Astrocyte (in vitro differentiated cells and primary cell): ENCODE measurements at regions not wholly inside any gene's neighbourhood (a gene's known extent, or its start where the extent isn't known, plus 50 kb on each side); places are given as distances from the start of the nearest gene placed in this dataset.

Experiments used
- DNase-seq: peaks from one replicate; pipeline ENCODE4 v3.0.0-alpha.2; 2010; ENCODE audit warnings: low read depth
- FAIRE-seq: peaks from 2 replicates; lab custom pipeline; 2011; peaks lifted over from hg19 to GRCh38; lab: Jason Lieb, UNC
- H2AFZ ChIP-seq: 2 replicates; pipeline ENCODE4 v1.6.0; 2012; ENCODE audit warnings: low read depth, low read length, inconsistent platforms
- H3K27ac ChIP-seq: 2 replicates; pipeline ENCODE4 v1.5.1; 2011; ENCODE audit warnings: low read depth, low read length, inconsistent platforms
- H3K27me3 ChIP-seq: 2 replicates; pipeline ENCODE4 v1.6.0; 2011; ENCODE audit warnings: low read length, inconsistent platforms; ENCODE audit not compliant: insufficient read depth
- H3K36me3 ChIP-seq: 2 replicates; pipeline ENCODE4 v1.5.1; 2011; ENCODE audit warnings: low read length, inconsistent platforms; ENCODE audit not compliant: insufficient read depth
- H3K4me1 ChIP-seq: 2 replicates; pipeline ENCODE4 v1.5.1; 2011; ENCODE audit warnings: low read length, inconsistent platforms; ENCODE audit not compliant: insufficient read depth
- H3K4me2 ChIP-seq: 2 replicates; pipeline ENCODE4 v1.6.0; 2012; ENCODE audit warnings: low read length, inconsistent platforms
- H3K4me3 ChIP-seq: 2 replicates; pipeline ENCODE4 v1.5.1; 2011; ENCODE audit warnings: low read depth, mild to moderate bottlenecking, low read length, inconsistent platforms; ENCODE audit not compliant: insufficient read depth
- H3K79me2 ChIP-seq: 2 replicates; pipeline ENCODE4 v1.6.0; 2012; ENCODE audit warnings: mild to moderate bottlenecking, low read length, inconsistent platforms; ENCODE audit not compliant: insufficient read depth
- H3K9ac ChIP-seq: 2 replicates; pipeline ENCODE4 v1.6.0; 2012; ENCODE audit warnings: mild to moderate bottlenecking, low read length, inconsistent platforms
- H3K9me3 ChIP-seq: 2 replicates; pipeline ENCODE4 v1.5.1; 2012; ENCODE audit warnings: low read depth, mild to moderate bottlenecking, low read length, inconsistent platforms; ENCODE audit not compliant: insufficient read depth
- H4K20me1 ChIP-seq: 2 replicates; pipeline ENCODE4 v1.6.0; 2012; ENCODE audit warnings: low read length, inconsistent platforms; ENCODE audit not compliant: insufficient read depth
- H3K27ac Mint-ChIP-seq: one replicate; pipeline ENCODE4 v1.8.0; 2021; ENCODE audit warnings: mild to moderate bottlenecking, mixed read lengths; ENCODE audit not compliant: unreplicated experiment
- H3K27me3 Mint-ChIP-seq: one replicate; pipeline ENCODE4 v1.8.0; 2021; ENCODE audit warnings: low read depth, mixed read lengths; ENCODE audit not compliant: unreplicated experiment
- H3K36me3 Mint-ChIP-seq: one replicate; pipeline ENCODE4 v1.8.0; 2021; ENCODE audit warnings: low read depth, mixed read lengths; ENCODE audit not compliant: unreplicated experiment
- H3K4me1 Mint-ChIP-seq: one replicate; pipeline ENCODE4 v1.8.0; 2021; ENCODE audit warnings: low read depth, mixed read lengths; ENCODE audit not compliant: unreplicated experiment
- H3K4me3 Mint-ChIP-seq: one replicate; pipeline ENCODE4 v1.8.0; 2021; ENCODE audit warnings: mild to moderate bottlenecking, moderate library complexity, mixed read lengths; ENCODE audit not compliant: unreplicated experiment
- H3K9me3 Mint-ChIP-seq: one replicate; pipeline ENCODE4 v1.8.0; 2021; ENCODE audit warnings: mild to moderate bottlenecking, mixed read lengths; ENCODE audit not compliant: unreplicated experiment
- EZH2 ChIP-seq: IDR thresholded peaks from 2 replicates; pipeline ENCODE4 v1.6.1; 2012; ENCODE audit warnings: mild to moderate bottlenecking, low read length, inconsistent platforms; ENCODE audit not compliant: insufficient read depth
- TF ChIP-seq, protein P1 (sequence below): IDR thresholded peaks from 2 replicates; pipeline ENCODE4 v1.5.1; 2011; ENCODE audit warnings: low read depth, mild to moderate bottlenecking, inconsistent platforms, low read length, moderate library complexity; ENCODE audit not compliant: insufficient read depth

GRCh38 chr5:72747826-72748225 is 68.6 kb upstream of the TNPO1 start:
- Histone ChIP-seq H3K36me3 (no peaks in the 10 kb centered on the region), H3K9me3 (no peaks in the 10 kb centered on the region), H3K9ac (no peak overlapping the region), H3K27me3 (no peaks in the 10 kb centered on the region), H4K20me1 (no peaks in the 10 kb centered on the region), H3K79me2 (no peaks in the 10 kb centered on the region), H2AFZ (no peak overlapping the region), H3K27ac (no peak overlapping the region), H3K4me3 (no peak overlapping the region), H3K4me1 (no peaks in the 10 kb centered on the region), H3K4me2 (no peak overlapping the region)
- Mint-ChIP-seq H3K4me3 (no peak overlapping the region), H3K9me3 (no peaks in the 10 kb centered on the region), H3K36me3 (no peaks in the 10 kb centered on the region), H3K27ac (no peak overlapping the region), H3K4me1 (no peaks in the 10 kb centered on the region), H3K27me3 (no peaks in the 10 kb centered on the region)
- FAIRE-seq (no peak), DNase-seq (no peak)
- TF ChIP-seq EZH2: no peak
- TF ChIP-seq, protein P1, sequence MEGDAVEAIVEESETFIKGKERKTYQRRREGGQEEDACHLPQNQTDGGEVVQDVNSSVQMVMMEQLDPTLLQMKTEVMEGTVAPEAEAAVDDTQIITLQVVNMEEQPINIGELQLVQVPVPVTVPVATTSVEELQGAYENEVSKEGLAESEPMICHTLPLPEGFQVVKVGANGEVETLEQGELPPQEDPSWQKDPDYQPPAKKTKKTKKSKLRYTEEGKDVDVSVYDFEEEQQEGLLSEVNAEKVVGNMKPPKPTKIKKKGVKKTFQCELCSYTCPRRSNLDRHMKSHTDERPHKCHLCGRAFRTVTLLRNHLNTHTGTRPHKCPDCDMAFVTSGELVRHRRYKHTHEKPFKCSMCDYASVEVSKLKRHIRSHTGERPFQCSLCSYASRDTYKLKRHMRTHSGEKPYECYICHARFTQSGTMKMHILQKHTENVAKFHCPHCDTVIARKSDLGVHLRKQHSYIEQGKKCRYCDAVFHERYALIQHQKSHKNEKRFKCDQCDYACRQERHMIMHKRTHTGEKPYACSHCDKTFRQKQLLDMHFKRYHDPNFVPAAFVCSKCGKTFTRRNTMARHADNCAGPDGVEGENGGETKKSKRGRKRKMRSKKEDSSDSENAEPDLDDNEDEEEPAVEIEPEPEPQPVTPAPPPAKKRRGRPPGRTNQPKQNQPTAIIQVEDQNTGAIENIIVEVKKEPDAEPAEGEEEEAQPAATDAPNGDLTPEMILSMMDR: no peak

DNA sequence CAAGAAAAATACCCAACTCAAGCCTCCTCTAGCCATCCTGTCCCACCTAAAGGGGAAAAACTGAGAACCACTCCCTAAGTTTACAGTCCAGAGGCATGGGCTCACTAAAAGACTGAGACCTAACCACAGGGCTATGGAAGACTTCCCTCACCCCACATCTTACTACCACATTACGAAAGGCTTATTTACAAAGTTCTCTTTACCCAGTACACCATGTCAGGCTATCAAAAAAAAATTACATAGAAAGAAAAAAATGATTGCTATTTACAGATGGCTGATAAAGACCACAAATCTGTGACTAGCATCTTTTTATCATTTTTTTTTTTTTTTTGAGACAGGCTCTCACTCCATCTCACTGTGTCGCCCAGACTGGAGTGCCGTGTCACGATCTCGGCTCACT is 69.7 kb upstream of the TNPO1 start:
- Mint-ChIP-seq H3K27me3 (no peaks in the 10 kb centered on the region), H3K27ac (no peak overlapping the region), H3K4me1 (no peaks in the 10 kb centered on the region), H3K36me3 (no peaks in the 10 kb centered on the region), H3K9me3 (no peaks in the 10 kb centered on the region), H3K4me3 (no peak overlapping the region)
- Histone ChIP-seq H3K9me3 (no peaks in the 10 kb centered on the region), H4K20me1 (no peaks in the 10 kb centered on the region), H2AFZ (no peak overlapping the region), H3K27me3 (no peaks in the 10 kb centered on the region), H3K4me3 (no peak overlapping the region), H3K9ac (no peak overlapping the region), H3K4me2 (no peak overlapping the region), H3K4me1 (no peaks in the 10 kb centered on the region), H3K79me2 (no peaks in the 10 kb centered on the region), H3K36me3 (no peaks in the 10 kb centered on the region), H3K27ac (no peak overlapping the region)
- peak; percentile 16 for DNase-seq
- TF ChIP-seq, protein P1: no peak
- TF ChIP-seq EZH2: no peak
- no peak for FAIRE-seq

- Mint-ChIP-seq H3K4me1 (no peaks in the 10 kb centered on the region), H3K27ac (no peak overlapping the region), H3K27me3 (no peaks in the 10 kb centered on the region), H3K36me3 (no peaks in the 10 kb centered on the region), H3K4me3 (no peak overlapping the region), H3K9me3 (no peaks in the 10 kb centered on the region)
- no peak overlapping the region for H3K9ac ChIP-seq
- no peaks in the 10 kb centered on the region for H3K27me3 ChIP-seq
- H3K9me3 ChIP-seq: no peaks in the 10 kb centered on the region
- DNase-seq (no peak), FAIRE-seq (no peak)
- no peaks in the 10 kb centered on the region for H4K20me1 ChIP-seq
- no peaks in the 10 kb centered on the region for H3K4me1 ChIP-seq
- H3K36me3 ChIP-seq: no peaks in the 10 kb centered on the region
- H2AFZ ChIP-seq: no peak overlapping the region
- H3K27ac ChIP-seq: no peak overlapping the region
- H3K79me2 ChIP-seq: no peaks in the 10 kb centered on the region
- no peak overlapping the region for H3K4me3 ChIP-seq
- H3K4me2 ChIP-seq: no peak overlapping the region
- TF ChIP-seq, protein P1: no peak
- TF ChIP-seq EZH2: no peak
These were observed 72.3 kb upstream of the TNPO1 start for GRCh38 chr5:72744136-72744535.
